ENCODE measurements at regions not wholly inside any gene's neighbourhood (a gene's known extent, or its start where the extent isn't known, plus 50 kb on each side); places are given as distances from the start of the nearest gene placed in this dataset.

GRCh38 chr10:69740126-69740525 is 61.6 kb upstream of the COL13A1 start:
- no peak for DNase-seq (ENCODE audit: low read depth in 3 of 3)

- DNase-seq (ENCODE audit: low read depth in 3 of 3): no peak
Observed at GRCh38 chr10:69741252-69741651, 60.5 kb upstream of the COL13A1 start.

- no peak for DNase-seq (ENCODE audit: low read depth in 3 of 3)
Observed at GRCh38 chr10:69741671-69742355, 59.9 kb upstream of the COL13A1 start.

GRCh38 chr10:69742356-69742695 is 59.4 kb upstream of the COL13A1 start:
- DNase-seq (ENCODE audit: low read depth in 3 of 3): no peak

- no peak for DNase-seq (ENCODE audit: low read depth in 3 of 3)
Observed at GRCh38 chr10:69742928-69743602, 58.6 kb upstream of the COL13A1 start.

GRCh38 chr10:69744971-69745370 is 56.7 kb upstream of the COL13A1 start:
- DNase-seq (ENCODE audit: low read depth in 3 of 3): no peak

- no peak for DNase-seq (ENCODE audit: low read depth in 3 of 3)
Observed at GRCh38 chr10:69745698-69746097, 56.0 kb upstream of the COL13A1 start.

GRCh38 chr10:69747179-69747578 is 54.5 kb upstream of the COL13A1 start:
- no peak for DNase-seq (ENCODE audit: low read depth in 3 of 3)

- no peak for DNase-seq (ENCODE audit: low read depth in 3 of 3)
Observed at GRCh38 chr10:69748621-69749020, 53.1 kb upstream of the COL13A1 start.

GRCh38 chr10:69749178-69750010 is 52.3 kb upstream of the COL13A1 start:
- no peak for DNase-seq (ENCODE audit: low read depth in 3 of 3)

- DNase-seq (ENCODE audit: low read depth in 3 of 3): no peak
Observed at GRCh38 chr10:69750011-69750373, 51.7 kb upstream of the COL13A1 start.

GRCh38 chr10:69750725-69751124 is 51.0 kb upstream of the COL13A1 start:
- no peak for DNase-seq (ENCODE audit: low read depth in 3 of 3)

GRCh38 chr10:69751214-69751613 is 50.5 kb upstream of the COL13A1 start:
- DNase-seq (ENCODE audit: low read depth in 3 of 3): no peak

Data from stimulated activated CD4-positive, alpha-beta T cell treated with anti-CD3 and anti-CD28 coated beads, TNF-alpha, amount 100 ng/mL, for 4 hours (primary cell).